ENCODE measurements at regions not wholly inside any gene's neighbourhood (a gene's known extent, or its start where the extent isn't known, plus 50 kb on each side); places are given as distances from the start of the nearest gene placed in this dataset.

DNA sequence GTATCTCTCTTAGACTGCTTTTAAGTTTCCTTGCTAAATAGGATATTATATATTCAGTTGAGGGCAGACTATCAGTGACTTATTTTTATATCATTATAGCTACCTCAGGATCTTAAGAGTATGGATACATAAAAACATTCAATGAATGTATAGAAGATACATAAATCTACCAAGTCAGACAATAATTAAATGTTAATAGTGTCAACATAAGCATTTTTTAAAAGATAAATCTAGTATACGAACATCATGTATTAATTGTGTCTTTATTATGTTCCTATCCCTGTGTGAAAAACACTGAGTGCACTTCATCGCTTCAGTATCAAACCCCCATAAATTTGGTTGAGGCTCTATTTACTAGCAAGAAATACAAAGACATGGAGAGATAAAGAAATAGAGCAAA is 242.8 kb downstream of the CRPPA start:
- Histone ChIP-seq H3K4me2 (ENCODE audit: low read length) (no peak overlapping the region), H3K9me3 (ENCODE audit: control insufficient read depth, insufficient read depth, low read length) (no peaks in the 10 kb centered on the region), H3K79me2 (ENCODE audit: control insufficient read depth, low read length) (no peaks in the 10 kb centered on the region), H3K4me3 (ENCODE audit: low read length) (no peak overlapping the region), H3K36me3 (ENCODE audit: control insufficient read depth, low read length) (no peaks in the 10 kb centered on the region), H3K9me2 (replicated peaks; ENCODE audit: control insufficient read depth, low read length) (no peaks in the 10 kb centered on the region), H4K20me1 (ENCODE audit: control insufficient read depth, insufficient read depth, low read depth, low read length) (no peaks in the 10 kb centered on the region), H3F3A (ENCODE audit: control insufficient read depth, insufficient read depth) (no peaks in the 10 kb centered on the region), H3K4me1 (ENCODE audit: control insufficient read depth, low read length) (no peaks in the 10 kb centered on the region), H3K27ac (ENCODE audit: low read depth, low read length) (no peak overlapping the region), H3K27me3 (ENCODE audit: control insufficient read depth, low read length) (no peaks in the 10 kb centered on the region)
- TF ChIP-seq, protein P1, sequence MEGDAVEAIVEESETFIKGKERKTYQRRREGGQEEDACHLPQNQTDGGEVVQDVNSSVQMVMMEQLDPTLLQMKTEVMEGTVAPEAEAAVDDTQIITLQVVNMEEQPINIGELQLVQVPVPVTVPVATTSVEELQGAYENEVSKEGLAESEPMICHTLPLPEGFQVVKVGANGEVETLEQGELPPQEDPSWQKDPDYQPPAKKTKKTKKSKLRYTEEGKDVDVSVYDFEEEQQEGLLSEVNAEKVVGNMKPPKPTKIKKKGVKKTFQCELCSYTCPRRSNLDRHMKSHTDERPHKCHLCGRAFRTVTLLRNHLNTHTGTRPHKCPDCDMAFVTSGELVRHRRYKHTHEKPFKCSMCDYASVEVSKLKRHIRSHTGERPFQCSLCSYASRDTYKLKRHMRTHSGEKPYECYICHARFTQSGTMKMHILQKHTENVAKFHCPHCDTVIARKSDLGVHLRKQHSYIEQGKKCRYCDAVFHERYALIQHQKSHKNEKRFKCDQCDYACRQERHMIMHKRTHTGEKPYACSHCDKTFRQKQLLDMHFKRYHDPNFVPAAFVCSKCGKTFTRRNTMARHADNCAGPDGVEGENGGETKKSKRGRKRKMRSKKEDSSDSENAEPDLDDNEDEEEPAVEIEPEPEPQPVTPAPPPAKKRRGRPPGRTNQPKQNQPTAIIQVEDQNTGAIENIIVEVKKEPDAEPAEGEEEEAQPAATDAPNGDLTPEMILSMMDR (IDR thresholded peaks at IDR 0.05; ENCODE audit: low read depth, low read length, poor library complexity, severe bottlenecking): no peak
- TF ChIP-seq EZH2phosphoT487 (IDR thresholded peaks at IDR 0.05; ENCODE audit: borderline replicate concordance, low read length): no peak

DNA sequence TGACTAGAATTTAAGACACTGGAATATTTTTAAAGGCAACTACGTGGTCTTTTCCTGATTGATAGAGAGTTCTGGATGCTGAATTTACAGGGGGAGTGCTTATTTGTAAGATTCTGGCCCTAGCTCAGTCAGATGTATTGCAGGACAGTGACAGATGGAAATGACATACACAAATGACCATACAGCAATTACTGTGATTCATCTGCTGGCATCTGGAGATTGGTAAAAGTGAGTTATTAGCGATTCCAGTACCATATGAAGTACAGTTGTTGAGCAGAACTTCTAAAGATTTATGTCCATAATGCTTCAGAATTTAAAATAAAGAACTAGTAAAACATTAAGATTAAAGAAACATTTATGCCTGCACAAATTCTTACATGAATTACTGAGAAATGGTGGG is 243.2 kb downstream of the CRPPA start:
- Histone ChIP-seq H3K4me2 (ENCODE audit: low read length) (no peak overlapping the region), H3K79me2 (ENCODE audit: control insufficient read depth, low read length) (no peaks in the 10 kb centered on the region), H3K36me3 (ENCODE audit: control insufficient read depth, low read length) (no peaks in the 10 kb centered on the region), H3K27ac (ENCODE audit: low read depth, low read length) (no peak overlapping the region), H3K27me3 (ENCODE audit: control insufficient read depth, low read length) (no peaks in the 10 kb centered on the region), H3K9me3 (ENCODE audit: control insufficient read depth, insufficient read depth, low read length) (no peaks in the 10 kb centered on the region), H4K20me1 (ENCODE audit: control insufficient read depth, insufficient read depth, low read depth, low read length) (no peaks in the 10 kb centered on the region), H3K4me1 (ENCODE audit: control insufficient read depth, low read length) (no peaks in the 10 kb centered on the region), H3K4me3 (ENCODE audit: low read length) (no peak overlapping the region), H3K9me2 (replicated peaks; ENCODE audit: control insufficient read depth, low read length) (no peaks in the 10 kb centered on the region), H3F3A (ENCODE audit: control insufficient read depth, insufficient read depth) (no peaks in the 10 kb centered on the region)
- TF ChIP-seq, protein P1 (IDR thresholded peaks at IDR 0.05; ENCODE audit: low read depth, low read length, poor library complexity, severe bottlenecking): no peak
- TF ChIP-seq EZH2phosphoT487 (IDR thresholded peaks at IDR 0.05; ENCODE audit: borderline replicate concordance, low read length): no peak

DNA sequence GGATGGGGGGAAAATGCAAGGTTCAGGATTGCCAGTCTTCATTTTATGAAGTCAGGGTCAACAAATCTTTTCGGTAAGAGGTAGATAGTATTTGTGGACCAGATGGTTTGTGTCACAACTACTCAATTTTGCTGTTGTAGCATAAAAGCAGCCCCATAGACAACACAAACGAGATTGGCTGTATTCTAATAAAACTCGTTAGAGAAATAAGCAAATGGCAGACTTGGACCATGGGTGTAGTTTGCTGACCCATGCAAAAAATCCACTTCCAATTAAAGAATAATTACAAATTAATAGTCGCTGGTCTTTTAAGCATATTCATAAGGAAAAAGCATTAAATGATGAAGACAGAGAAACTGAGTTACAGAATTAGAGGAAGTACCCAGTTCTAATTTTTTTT is 247.1 kb downstream of the CRPPA start:
- Histone ChIP-seq H3K4me1 (ENCODE audit: control insufficient read depth, low read length) (no peaks in the 10 kb centered on the region), H4K20me1 (ENCODE audit: control insufficient read depth, insufficient read depth, low read depth, low read length) (no peaks in the 10 kb centered on the region), H3K4me3 (ENCODE audit: low read length) (no peak overlapping the region), H3K9me3 (ENCODE audit: control insufficient read depth, insufficient read depth, low read length) (no peaks in the 10 kb centered on the region), H3K27me3 (ENCODE audit: control insufficient read depth, low read length) (no peaks in the 10 kb centered on the region), H3F3A (ENCODE audit: control insufficient read depth, insufficient read depth) (no peaks in the 10 kb centered on the region), H3K79me2 (ENCODE audit: control insufficient read depth, low read length) (no peaks in the 10 kb centered on the region), H3K4me2 (ENCODE audit: low read length) (no peak overlapping the region), H3K36me3 (ENCODE audit: control insufficient read depth, low read length) (no peaks in the 10 kb centered on the region), H3K9me2 (replicated peaks; ENCODE audit: control insufficient read depth, low read length) (no peaks in the 10 kb centered on the region), H3K27ac (ENCODE audit: low read depth, low read length) (no peak overlapping the region)
- TF ChIP-seq EZH2phosphoT487 (IDR thresholded peaks at IDR 0.05; ENCODE audit: borderline replicate concordance, low read length): no peak
- TF ChIP-seq, protein P1 (IDR thresholded peaks at IDR 0.05; ENCODE audit: low read depth, low read length, poor library complexity, severe bottlenecking): no peak

DNA sequence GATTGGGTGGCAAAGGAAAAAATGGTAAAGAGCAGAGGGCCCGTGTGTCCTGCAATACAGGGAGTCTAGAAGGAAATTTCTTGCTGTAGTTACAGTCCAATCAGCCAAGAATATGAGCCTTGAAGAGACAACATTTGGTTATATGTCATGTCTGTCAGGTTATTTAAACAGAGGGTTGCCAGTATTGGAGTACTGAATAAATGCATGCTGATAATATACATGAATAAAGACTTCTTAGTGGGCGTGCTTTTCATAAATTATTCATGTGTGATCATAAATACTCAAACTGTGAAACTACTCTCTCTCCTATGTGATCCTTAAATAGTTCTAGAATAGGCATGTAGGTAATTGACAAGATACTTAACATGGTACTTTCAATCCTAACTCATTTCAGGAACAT is 249.0 kb downstream of the CRPPA start:
- Histone ChIP-seq H3K27ac (ENCODE audit: low read depth, low read length) (no peak overlapping the region), H3K9me3 (ENCODE audit: control insufficient read depth, insufficient read depth, low read length) (no peaks in the 10 kb centered on the region), H3K27me3 (ENCODE audit: control insufficient read depth, low read length) (no peaks in the 10 kb centered on the region), H3K79me2 (ENCODE audit: control insufficient read depth, low read length) (no peaks in the 10 kb centered on the region), H3K4me1 (ENCODE audit: control insufficient read depth, low read length) (no peaks in the 10 kb centered on the region), H3K36me3 (ENCODE audit: control insufficient read depth, low read length) (no peaks in the 10 kb centered on the region), H3K4me2 (ENCODE audit: low read length) (no peak overlapping the region), H3K9me2 (replicated peaks; ENCODE audit: control insufficient read depth, low read length) (no peaks in the 10 kb centered on the region), H4K20me1 (ENCODE audit: control insufficient read depth, insufficient read depth, low read depth, low read length) (no peaks in the 10 kb centered on the region), H3F3A (ENCODE audit: control insufficient read depth, insufficient read depth) (no peaks in the 10 kb centered on the region), H3K4me3 (ENCODE audit: low read length) (no peak overlapping the region)
- TF ChIP-seq, protein P1 (IDR thresholded peaks at IDR 0.05; ENCODE audit: low read depth, low read length, poor library complexity, severe bottlenecking): no peak
- TF ChIP-seq EZH2phosphoT487 (IDR thresholded peaks at IDR 0.05; ENCODE audit: borderline replicate concordance, low read length): no peak

All from DOHH2 (cell line).